Uterus (tissue), 2 donors: ENCODE measurements at regions not wholly inside any gene's neighbourhood (a gene's known extent, or its start where the extent isn't known, plus 50 kb on each side); places are given as distances from the start of the nearest gene placed in this dataset.

Experiments
- CTCF ChIP-seq, 4 experiments: fragments of 200-600 bp in 2 of 4; fragments of 450-650 bp in 2 of 4; sonication (generic) in 2 of 4; IDR thresholded peaks; one replicate each; pipeline ENCODE4 v1.5.1; 2016 to 2019; ENCODE audit warnings: antibody characterized with exemption in 4 of 4, mild to moderate bottlenecking in 2 of 4, moderate library complexity in 1 of 4
- POLR2A ChIP-seq, 2 donors: fragments of 450-650 bp; IDR thresholded peaks; one replicate each; pipeline ENCODE4 v1.6.1; 2016; ENCODE audit warnings: antibody characterized with exemption in 2 of 2, mild to moderate bottlenecking in 1 of 2, moderate library complexity in 1 of 2

GRCh38 chr22:47697861-47698260 lies 935.4 kb downstream of the TBC1D22A start:
- no peak for TF ChIP-seq CTCF (IDR thresholded peaks at IDR 0.05)
- TF ChIP-seq POLR2A (IDR thresholded peaks at IDR 0.05), result no peak
